GM19397 (cell line): ENCODE measurements at regions not wholly inside any gene's neighbourhood (a gene's known extent, or its start where the extent isn't known, plus 50 kb on each side); places are given as distances from the start of the nearest gene placed in this dataset.

Experiments used
- ATAC-seq: cut with Tn5 transposase; IDR thresholded peaks from one replicate; pipeline ENCODE4 v1.9.1; 2021; ENCODE audit warnings: mild to moderate bottlenecking, moderate library complexity; ENCODE audit not compliant: unreplicated experiment

DNA sequence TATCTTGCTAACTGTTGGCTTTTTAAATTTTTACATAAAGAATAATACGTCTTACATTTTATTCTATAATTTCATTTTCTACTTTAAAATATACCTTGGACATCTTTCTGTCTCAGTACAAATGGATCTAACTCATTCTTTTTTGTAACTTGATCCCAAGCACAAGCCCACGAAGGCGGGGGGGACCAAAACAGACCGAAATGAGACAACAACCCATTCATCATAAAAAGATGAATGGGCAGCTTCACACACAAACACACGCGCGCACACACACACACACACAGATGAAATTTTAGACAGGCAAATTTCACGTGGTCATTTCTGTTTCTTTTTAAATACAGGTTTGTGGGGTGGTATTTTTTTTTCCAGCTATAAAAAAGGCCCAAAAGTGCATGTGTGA is 271.3 kb upstream of the TOPAZ1 start:
- no peak for ATAC-seq

GRCh38 chr3:43970920-43971319 is 270.8 kb upstream of the TOPAZ1 start:
- no peak for ATAC-seq

DNA sequence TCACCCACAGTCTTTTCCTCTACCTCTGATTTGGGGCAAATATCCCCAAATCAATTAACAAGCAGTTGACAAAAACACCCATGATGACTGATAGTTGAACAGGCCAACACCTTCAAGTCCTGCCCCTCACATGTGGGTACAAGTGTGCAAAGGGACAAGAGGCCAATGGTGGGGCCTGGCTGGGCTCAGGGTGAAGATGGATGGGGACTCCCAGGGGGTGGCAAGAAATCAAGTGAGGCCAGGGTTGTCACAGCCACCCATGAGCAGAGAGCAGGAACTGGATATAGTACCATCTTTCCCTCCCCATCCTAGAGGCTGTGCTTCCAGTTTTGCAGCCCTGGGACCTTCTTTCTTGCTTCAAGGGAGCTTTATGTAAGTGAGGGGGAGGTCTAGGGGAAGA is 270.2 kb upstream of the TOPAZ1 start:
- no peak for ATAC-seq

DNA sequence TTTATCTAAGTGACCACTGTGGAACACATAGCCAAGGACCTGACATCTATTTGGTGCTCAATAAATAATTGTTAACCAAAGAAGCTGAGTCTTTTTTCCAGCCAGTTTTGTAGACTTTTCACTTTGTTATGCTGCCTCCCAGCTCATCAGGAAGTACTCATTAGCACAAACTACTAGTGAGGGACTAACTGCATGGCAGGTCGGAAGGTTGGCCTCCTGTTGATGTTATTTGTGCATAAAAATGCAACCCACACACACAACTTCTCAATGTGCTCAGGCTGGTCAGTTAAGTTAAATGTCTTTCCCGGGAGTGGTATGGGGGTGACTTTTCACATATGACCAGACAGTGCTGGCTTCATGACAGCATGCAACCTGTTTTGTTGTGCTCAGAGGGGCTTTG is 263.0 kb upstream of the TOPAZ1 start:
- ATAC-seq, result no peak

DNA sequence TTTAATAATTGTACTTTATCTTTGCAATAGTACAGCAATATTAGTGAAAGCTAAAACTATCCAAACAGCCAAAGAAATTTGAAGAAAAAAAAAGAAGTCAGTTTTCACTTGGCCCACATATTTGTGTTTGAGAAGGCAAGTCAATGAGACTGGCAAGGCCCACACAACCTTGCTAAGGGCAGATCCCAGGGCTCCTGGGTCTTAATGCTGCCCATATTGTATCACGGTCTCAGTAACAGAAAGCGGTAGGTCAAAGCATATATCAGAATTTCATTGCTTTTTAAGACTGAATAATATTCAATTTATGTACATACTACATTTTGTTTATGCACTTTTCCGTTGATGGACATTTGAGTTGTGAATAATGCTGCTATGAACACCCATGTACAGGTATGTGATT is 262.0 kb upstream of the TOPAZ1 start:
- no peak for ATAC-seq

GRCh38 chr3:43994657-43995546 is 246.8 kb upstream of the TOPAZ1 start:
- no peak for ATAC-seq

DNA sequence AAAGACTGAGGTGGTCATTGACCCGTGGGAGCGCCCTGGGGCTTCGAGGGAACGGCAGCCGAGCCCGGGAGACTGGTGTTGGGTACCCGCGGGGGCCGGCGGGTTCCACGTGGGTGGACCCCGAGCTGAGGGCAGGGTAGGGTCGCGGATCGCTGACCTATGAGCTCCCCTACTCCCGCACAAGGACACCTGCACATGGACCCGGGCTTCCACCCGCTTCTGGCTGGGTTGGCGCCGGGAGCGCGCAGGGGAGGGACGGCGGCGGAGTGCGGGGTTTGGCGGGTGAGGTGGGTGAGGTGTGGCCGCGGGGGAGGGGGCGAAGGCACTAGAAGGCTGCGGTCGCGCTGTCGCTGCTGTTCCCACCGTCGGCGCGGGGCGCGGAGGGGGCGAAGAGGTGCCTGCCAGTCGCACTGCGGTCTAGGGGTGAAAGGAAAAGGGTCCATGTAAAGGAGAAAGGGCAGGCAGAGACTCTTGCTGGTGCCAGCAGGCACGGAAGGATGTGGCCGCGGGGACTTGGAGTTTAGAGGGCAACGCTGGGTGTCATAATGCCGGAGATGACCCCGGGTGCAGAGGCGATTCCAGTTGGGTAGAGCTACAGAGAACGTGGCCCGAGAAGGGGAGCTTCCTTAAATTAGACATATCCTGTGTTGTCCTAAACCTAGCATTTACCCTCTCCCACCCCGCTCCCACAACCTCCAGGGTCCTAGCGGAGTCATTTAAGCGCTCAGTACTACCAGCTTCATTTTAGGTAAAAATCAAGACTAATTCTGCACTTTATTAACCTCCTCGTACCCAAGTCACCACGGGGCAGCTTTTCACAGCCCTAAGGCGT is 245.9 kb upstream of the TOPAZ1 start:
- ATAC-seq, result no peak

- ATAC-seq, result no peak
Observed at GRCh38 chr3:43996379-43997301, 245.0 kb upstream of the TOPAZ1 start.

- no peak for ATAC-seq
Observed at GRCh38 chr3:43997316-43997715, 244.4 kb upstream of the TOPAZ1 start.

DNA sequence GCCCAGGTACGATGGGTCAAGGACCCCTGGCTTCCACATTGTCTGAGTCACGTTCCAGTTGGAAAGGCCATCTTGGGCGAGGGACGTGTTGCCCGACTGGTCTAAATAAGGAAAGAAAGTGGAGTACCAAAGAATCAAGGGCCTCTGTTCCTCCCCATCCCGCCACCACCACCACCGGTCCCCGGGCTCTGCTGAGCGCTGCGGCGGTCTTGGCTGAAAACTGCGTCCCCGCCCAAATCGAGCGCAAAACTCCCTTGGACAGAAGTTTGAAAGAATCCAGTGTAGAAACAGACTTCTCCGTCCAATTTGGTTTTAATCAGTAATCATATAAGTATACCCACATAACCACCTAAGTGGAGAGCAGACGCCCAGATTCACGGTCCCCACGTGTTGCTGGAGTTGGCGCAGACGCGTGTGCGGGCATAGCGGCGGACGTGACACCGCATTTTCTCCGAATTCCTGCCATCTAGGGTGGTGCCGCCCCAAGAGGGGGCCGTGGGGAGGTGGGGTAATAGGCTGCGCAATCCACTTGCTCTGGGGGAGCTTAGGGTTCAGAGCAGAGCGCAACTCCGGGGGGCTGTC is 243.8 kb upstream of the TOPAZ1 start:
- no peak for ATAC-seq

GRCh38 chr3:43998370-43998835 is 243.3 kb upstream of the TOPAZ1 start:
- no peak for ATAC-seq

- ATAC-seq, result no peak
Observed at GRCh38 chr3:43998836-43999727, 242.6 kb upstream of the TOPAZ1 start.

- ATAC-seq, result no peak
Observed at GRCh38 chr3:43999728-44000319, 241.9 kb upstream of the TOPAZ1 start.

DNA sequence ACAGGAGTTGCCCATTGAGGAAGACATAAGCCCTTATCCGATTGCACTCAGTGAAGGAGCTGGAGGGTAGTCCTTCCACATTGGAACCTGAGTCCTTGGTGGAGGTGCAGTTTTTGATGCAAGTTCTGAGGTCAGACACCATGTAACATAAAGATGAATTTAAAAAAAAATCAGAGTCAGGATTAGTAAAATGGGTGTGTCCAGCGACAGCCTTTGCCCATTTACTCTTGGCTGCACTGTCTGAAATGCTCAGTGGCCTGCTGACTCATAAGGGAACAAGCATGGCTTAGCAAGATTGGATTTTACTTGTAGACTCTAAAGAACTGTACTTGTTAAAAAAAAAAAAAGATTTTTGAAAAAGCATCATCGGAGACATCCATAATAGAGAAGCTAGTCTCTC is 241.1 kb upstream of the TOPAZ1 start:
- ATAC-seq, result no peak

- no peak for ATAC-seq
Observed at GRCh38 chr3:44001072-44001471, 240.6 kb upstream of the TOPAZ1 start.

- ATAC-seq, result no peak
Observed at GRCh38 chr3:44003801-44004200, 237.9 kb upstream of the TOPAZ1 start.

- ATAC-seq, result no peak
Observed at GRCh38 chr3:44011680-44012079, 230.0 kb upstream of the TOPAZ1 start.

DNA sequence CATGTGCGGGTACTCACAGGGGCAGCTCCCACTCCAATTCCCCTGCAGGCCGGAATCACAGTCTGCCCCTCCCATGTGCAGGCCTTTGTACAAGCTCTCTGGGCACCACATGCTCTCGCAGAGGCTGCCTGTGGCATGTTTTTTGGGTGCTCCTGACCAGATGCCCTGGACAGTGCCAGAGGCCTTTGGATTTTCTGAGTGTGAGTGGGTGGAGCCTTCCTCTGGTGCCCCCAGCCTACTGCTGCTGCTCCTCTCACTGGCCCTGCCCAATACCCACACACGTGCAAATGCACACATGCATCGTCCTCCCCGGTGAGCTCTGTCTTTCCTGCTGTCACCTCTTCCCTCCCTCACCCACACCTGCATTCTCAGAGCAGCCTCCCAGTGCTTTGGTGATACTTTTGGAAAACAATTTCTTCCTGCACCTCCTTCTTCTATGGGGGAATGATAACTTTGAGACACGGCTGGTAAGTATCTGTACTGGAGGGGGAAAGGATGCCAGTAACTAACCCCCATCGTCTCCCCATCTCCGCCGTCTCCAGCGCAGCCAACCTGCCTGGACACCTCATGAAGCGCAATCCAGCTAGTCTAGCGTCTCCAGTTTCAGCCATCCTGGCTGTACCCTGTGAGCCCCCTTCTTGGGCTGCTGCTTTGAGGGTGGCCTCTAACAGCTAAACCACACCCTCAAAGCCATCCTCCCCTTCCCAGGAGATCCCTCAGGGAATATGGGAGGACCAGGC is 229.4 kb upstream of the TOPAZ1 start:
- no peak for ATAC-seq
